ENCODE measurements at regions not wholly inside any gene's neighbourhood (a gene's known extent, or its start where the extent isn't known, plus 50 kb on each side); places are given as distances from the start of the nearest gene placed in this dataset.

DNA sequence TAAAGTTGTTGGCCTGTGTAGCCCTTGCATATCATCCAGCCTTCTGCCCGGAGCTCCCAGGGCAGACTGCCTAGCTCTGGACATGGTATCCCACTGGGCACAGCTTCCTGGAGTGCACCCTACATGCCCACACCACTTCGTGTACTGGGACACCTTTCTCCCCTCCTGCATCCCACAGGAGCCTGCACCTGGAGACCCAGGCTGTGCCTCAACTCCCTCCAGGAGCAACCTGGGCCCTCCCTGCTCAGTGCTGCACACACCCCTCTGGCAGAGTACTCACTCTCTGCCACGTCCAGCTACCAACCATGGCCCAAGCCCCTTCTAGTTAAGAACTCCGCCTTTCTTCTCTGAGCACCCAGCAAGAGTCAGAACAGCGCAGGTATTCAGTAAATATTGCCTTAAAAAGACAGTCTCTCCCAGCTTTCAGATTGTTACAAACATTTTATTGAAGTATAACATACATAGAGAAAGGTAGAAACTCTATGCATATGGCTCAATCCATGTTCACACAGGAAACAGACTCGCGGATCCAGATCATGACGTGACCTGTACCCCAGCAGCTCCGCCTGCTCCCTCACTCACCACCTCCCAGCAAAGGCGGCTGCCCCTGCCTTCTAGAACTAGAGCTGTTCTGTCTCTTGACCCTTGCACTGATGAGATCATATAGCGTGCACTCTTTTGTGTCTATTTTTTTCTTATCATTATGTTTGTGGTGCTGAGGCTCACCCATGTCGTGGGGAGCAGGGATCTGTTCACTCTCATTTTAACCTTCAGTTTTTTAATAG, 98.4 kb upstream of the MYCN start:
- H3K27me3 ChIP-seq (ENCODE audit: insufficient read depth, low read depth, low read length), result no peaks in the 10 kb centered on the region
- no peaks in the 10 kb centered on the region for H3K79me2 ChIP-seq (replicated peaks; ENCODE audit: insufficient read depth, low read length)
- no peak overlapping the region for H3K4me2 ChIP-seq (ENCODE audit: low read length)
- no peaks in the 10 kb centered on the region for H3F3A ChIP-seq (ENCODE audit: insufficient read depth, low read length, poor library complexity, severe bottlenecking)
- no peaks in the 10 kb centered on the region for H3K36me3 ChIP-seq (ENCODE audit: insufficient read depth, low read length)
- no peaks in the 10 kb centered on the region for H3K9me2 ChIP-seq (ENCODE audit: insufficient read depth, low read length)
- no peaks in the 10 kb centered on the region for H4K20me1 ChIP-seq (ENCODE audit: insufficient read depth)
- H3K9me3 ChIP-seq (ENCODE audit: low read length), result no peaks in the 10 kb centered on the region
- H3K27ac ChIP-seq (ENCODE audit: low read length), result no peak overlapping the region
- TF ChIP-seq, protein P1, sequence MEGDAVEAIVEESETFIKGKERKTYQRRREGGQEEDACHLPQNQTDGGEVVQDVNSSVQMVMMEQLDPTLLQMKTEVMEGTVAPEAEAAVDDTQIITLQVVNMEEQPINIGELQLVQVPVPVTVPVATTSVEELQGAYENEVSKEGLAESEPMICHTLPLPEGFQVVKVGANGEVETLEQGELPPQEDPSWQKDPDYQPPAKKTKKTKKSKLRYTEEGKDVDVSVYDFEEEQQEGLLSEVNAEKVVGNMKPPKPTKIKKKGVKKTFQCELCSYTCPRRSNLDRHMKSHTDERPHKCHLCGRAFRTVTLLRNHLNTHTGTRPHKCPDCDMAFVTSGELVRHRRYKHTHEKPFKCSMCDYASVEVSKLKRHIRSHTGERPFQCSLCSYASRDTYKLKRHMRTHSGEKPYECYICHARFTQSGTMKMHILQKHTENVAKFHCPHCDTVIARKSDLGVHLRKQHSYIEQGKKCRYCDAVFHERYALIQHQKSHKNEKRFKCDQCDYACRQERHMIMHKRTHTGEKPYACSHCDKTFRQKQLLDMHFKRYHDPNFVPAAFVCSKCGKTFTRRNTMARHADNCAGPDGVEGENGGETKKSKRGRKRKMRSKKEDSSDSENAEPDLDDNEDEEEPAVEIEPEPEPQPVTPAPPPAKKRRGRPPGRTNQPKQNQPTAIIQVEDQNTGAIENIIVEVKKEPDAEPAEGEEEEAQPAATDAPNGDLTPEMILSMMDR (IDR thresholded peaks at IDR 0.05; ENCODE audit: poor library complexity, severe bottlenecking), result no peak
- TF ChIP-seq, protein P2, sequence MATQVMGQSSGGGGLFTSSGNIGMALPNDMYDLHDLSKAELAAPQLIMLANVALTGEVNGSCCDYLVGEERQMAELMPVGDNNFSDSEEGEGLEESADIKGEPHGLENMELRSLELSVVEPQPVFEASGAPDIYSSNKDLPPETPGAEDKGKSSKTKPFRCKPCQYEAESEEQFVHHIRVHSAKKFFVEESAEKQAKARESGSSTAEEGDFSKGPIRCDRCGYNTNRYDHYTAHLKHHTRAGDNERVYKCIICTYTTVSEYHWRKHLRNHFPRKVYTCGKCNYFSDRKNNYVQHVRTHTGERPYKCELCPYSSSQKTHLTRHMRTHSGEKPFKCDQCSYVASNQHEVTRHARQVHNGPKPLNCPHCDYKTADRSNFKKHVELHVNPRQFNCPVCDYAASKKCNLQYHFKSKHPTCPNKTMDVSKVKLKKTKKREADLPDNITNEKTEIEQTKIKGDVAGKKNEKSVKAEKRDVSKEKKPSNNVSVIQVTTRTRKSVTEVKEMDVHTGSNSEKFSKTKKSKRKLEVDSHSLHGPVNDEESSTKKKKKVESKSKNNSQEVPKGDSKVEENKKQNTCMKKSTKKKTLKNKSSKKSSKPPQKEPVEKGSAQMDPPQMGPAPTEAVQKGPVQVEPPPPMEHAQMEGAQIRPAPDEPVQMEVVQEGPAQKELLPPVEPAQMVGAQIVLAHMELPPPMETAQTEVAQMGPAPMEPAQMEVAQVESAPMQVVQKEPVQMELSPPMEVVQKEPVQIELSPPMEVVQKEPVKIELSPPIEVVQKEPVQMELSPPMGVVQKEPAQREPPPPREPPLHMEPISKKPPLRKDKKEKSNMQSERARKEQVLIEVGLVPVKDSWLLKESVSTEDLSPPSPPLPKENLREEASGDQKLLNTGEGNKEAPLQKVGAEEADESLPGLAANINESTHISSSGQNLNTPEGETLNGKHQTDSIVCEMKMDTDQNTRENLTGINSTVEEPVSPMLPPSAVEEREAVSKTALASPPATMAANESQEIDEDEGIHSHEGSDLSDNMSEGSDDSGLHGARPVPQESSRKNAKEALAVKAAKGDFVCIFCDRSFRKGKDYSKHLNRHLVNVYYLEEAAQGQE (IDR thresholded peaks at IDR 0.05; ENCODE audit: borderline replicate concordance), result no peak
- TF ChIP-seq MXI1 (conservative IDR thresholded peaks at IDR 0.05; ENCODE audit: poor library complexity, severe bottlenecking) (no peak), POLR2AphosphoS5 (IDR thresholded peaks at IDR 0.05) (no peak), EZH2 (IDR thresholded peaks at IDR 0.05; ENCODE audit: borderline replicate concordance, insufficient read depth, low read length, poor library complexity, severe bottlenecking) (no peak), RAD21 (conservative IDR thresholded peaks at IDR 0.05) (no peak), SMC3 (conservative IDR thresholded peaks at IDR 0.05; ENCODE audit: poor library complexity) (no peak), TAF1 (IDR thresholded peaks at IDR 0.05; ENCODE audit: low read depth) (no peak), EP300 (conservative IDR thresholded peaks at IDR 0.05; ENCODE audit: poor library complexity, severe bottlenecking) (no peak)
- no peak overlapping the region for H2AFZ ChIP-seq (ENCODE audit: low read depth, low read length)
- H3K4me3 ChIP-seq (ENCODE audit: low read length), result no peak overlapping the region
- no peak overlapping the region for H3K9ac ChIP-seq (ENCODE audit: low read length)

DNA sequence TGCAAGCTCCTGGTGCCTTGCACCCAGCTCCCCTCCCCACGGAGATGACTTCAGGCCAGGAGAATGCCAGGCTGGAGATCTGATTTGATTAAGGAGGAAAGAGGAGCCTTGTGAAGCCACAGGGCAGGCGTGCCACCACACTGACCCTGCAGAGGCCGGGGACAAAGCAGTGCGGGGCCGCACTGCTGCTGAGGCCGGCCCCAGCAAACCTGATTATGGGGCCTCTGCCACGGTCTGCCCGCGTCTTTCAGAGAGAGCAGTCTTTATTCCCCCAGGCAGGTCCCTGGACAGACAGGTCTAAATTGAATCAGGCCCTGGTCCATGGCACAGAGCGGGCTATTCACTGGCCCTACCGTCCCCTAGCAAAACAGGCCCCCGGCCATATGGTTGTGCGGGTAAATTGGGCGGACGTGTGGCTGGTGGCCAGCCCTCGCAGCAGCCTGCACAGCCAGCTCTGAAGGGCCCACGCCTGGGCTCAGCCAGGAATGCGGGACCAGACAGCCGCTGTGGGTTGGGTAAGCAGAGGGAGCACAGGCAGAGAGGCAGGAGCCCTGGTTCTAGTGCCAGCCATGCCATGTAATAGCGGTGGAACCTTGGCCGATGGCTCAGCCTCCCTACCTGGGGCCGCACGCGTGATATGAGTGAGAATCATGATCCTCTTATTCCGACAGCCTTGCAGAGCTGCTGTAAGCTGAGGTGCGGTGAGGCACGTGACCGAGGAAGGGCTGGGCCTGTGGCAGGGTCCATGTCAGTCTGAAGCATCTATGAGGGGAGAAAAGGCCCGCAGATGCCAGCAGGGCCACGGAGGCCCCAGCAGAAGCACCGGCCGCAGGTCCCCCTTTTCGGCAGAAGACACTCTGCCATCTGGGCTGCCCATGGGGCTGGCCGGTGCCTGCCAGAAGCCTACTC, 97.3 kb upstream of the MYCN start:
- H2AFZ ChIP-seq (ENCODE audit: low read depth, low read length), result no peak overlapping the region
- no peaks in the 10 kb centered on the region for H3F3A ChIP-seq (ENCODE audit: insufficient read depth, low read length, poor library complexity, severe bottlenecking)
- H3K4me3 ChIP-seq (ENCODE audit: low read length), result no peak overlapping the region
- no peak overlapping the region for H3K4me2 ChIP-seq (ENCODE audit: low read length)
- no peaks in the 10 kb centered on the region for H3K36me3 ChIP-seq (ENCODE audit: insufficient read depth, low read length)
- H4K20me1 ChIP-seq (ENCODE audit: insufficient read depth), result no peaks in the 10 kb centered on the region
- no peaks in the 10 kb centered on the region for H3K9me3 ChIP-seq (ENCODE audit: low read length)
- H3K9me2 ChIP-seq (ENCODE audit: insufficient read depth, low read length), result no peaks in the 10 kb centered on the region
- H3K79me2 ChIP-seq (replicated peaks; ENCODE audit: insufficient read depth, low read length), result no peaks in the 10 kb centered on the region
- no peak overlapping the region for H3K9ac ChIP-seq (ENCODE audit: low read length)
- TF ChIP-seq, protein P1 (IDR thresholded peaks at IDR 0.05; ENCODE audit: poor library complexity, severe bottlenecking), result no peak
- TF ChIP-seq SMC3 (conservative IDR thresholded peaks at IDR 0.05; ENCODE audit: poor library complexity) (no peak), POLR2AphosphoS5 (IDR thresholded peaks at IDR 0.05) (no peak), EZH2 (IDR thresholded peaks at IDR 0.05; ENCODE audit: borderline replicate concordance, insufficient read depth, low read length, poor library complexity, severe bottlenecking) (no peak), MXI1 (conservative IDR thresholded peaks at IDR 0.05; ENCODE audit: poor library complexity, severe bottlenecking) (no peak), TAF1 (IDR thresholded peaks at IDR 0.05; ENCODE audit: low read depth) (no peak), EP300 (conservative IDR thresholded peaks at IDR 0.05; ENCODE audit: poor library complexity, severe bottlenecking) (no peak), RAD21 (conservative IDR thresholded peaks at IDR 0.05) (no peak)
- TF ChIP-seq, protein P2 (IDR thresholded peaks at IDR 0.05; ENCODE audit: borderline replicate concordance), result no peak
- no peak overlapping the region for H3K27ac ChIP-seq (ENCODE audit: low read length)
- no peaks in the 10 kb centered on the region for H3K27me3 ChIP-seq (ENCODE audit: insufficient read depth, low read depth, low read length)
